ENCODE measurements at regions not wholly inside any gene's neighbourhood (a gene's known extent, or its start where the extent isn't known, plus 50 kb on each side); places are given as distances from the start of the nearest gene placed in this dataset.

DNA sequence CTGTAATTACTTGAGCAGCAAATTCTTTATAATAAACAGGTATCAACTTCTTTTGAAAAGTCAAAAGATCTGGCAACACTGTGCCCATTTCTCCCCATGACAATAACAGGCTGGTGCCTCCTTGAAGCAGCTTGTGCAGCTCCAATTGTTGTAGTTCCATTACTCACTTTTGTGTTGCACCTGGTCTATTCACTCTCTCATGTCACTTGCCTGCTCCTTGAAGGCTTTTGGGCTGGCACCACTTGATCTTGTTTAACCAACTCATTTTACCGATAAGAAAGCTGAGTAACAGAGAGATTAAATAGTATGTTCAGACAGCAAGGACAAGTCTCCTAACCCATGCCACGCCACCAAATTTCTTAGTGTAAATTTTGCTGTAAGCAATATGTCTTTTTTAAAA is 314.5 kb downstream of the OSR1 start:
- Mint-ChIP-seq H3K4me3 (no peak overlapping the region), H3K36me3 (ENCODE audit: insufficient read depth in 2 of 2) (no peaks in the 10 kb centered on the region)
- DNase-seq: no peak

DNA sequence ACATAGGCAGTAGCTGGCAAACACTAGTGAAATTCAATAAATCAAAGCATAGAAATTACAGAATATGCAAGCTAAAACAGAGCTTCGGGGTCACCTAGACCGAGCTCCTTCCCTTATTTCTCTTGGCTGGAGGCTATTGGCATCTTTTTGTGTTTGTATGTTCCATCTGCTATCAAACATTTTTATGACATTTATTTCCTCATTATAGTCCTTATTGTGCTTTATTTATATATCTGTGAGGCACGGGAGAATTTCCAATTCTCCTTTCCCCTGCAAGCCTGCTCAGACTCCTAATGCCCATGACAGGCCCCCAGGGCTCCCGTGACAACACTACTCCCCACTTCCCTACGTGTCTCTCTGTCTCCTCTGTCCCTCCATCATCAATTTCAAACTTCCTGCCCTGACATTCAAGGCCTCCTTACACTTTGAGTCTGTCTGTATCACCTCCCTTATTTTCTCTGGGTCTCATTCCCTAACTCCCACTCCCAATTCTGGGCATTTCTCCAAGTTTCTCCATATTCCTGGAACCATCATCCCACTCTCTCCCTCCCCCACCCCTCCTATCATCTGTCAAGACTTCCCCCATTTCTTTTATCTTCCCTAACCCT is 316.9 kb downstream of the OSR1 start:
- Mint-ChIP-seq H3K36me3 (ENCODE audit: insufficient read depth in 2 of 2) (no peaks in the 10 kb centered on the region), H3K27me3 (ENCODE audit: low read depth) (no peaks in the 10 kb centered on the region), H3K4me1 (ENCODE audit: low read depth) (no peaks in the 10 kb centered on the region), H3K27ac (no peak overlapping the region), H3K9me3 (no peaks in the 10 kb centered on the region), H3K4me3 (no peak overlapping the region)
- no peak for DNase-seq
- no peak for ATAC-seq (replicated peaks in 1 of 2)

More for the DNA sequence above, 314.5 kb downstream of the OSR1 start:
- no peak for ATAC-seq (replicated peaks in 1 of 2)
- H3K9me3 Mint-ChIP-seq: no peaks in the 10 kb centered on the region
- H3K27ac Mint-ChIP-seq: no peak overlapping the region
- H3K4me1 Mint-ChIP-seq (ENCODE audit: low read depth): no peaks in the 10 kb centered on the region
- no peaks in the 10 kb centered on the region for H3K27me3 Mint-ChIP-seq (ENCODE audit: low read depth)

DNA sequence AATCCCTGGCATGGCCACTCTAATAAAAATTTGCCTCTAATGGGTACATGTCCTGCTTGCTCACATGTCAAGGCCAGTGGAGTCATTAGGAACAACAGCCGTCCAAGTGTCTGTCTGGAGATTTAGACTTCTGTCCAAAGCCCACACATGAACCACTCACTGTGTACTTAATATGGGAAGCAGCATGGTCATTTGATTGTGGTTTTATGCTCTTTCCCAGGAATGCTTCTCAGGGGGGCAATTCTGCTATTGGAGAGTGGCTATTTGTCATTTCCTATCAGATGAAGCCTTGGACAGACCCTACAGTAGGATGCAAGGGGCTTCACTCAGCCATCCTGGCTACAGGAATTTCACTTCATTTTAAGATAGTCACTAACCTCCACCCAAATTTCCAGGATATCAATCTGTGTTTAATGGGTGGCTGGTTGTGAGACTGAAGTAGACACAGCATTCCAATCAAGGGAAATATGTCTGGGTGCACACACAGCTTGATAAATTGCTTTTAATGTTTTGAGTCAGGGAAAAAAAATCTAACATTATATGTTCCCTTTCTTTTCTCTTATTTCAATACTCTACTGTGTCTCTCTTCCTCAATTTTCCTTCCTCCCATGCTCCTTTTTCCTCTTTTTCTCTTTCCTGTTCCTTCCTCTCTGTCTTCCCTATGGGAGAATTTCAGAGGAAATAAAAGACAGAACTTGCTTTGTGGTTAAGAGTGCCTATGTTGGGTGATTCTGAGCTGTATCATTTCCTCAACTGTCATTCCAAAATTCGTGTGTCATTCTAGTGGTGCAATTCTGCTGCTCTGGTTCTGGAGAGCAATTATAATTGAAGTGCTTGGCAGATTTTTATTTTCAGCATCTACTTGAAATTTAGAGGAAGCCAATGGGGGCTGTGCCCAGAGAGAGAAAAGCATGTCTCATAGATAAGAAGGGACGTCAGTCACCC is 320.1 kb downstream of the OSR1 start:
- H3K27ac Mint-ChIP-seq: no peak overlapping the region
- no peaks in the 10 kb centered on the region for H3K9me3 Mint-ChIP-seq
- no peaks in the 10 kb centered on the region for H3K4me1 Mint-ChIP-seq (ENCODE audit: low read depth)
- DNase-seq: no peak
- H3K36me3 Mint-ChIP-seq (ENCODE audit: insufficient read depth in 2 of 2): no peaks in the 10 kb centered on the region
- no peaks in the 10 kb centered on the region for H3K27me3 Mint-ChIP-seq (ENCODE audit: low read depth)
- H3K4me3 Mint-ChIP-seq: no peak overlapping the region
- ATAC-seq (replicated peaks in 1 of 2): no peak

DNA sequence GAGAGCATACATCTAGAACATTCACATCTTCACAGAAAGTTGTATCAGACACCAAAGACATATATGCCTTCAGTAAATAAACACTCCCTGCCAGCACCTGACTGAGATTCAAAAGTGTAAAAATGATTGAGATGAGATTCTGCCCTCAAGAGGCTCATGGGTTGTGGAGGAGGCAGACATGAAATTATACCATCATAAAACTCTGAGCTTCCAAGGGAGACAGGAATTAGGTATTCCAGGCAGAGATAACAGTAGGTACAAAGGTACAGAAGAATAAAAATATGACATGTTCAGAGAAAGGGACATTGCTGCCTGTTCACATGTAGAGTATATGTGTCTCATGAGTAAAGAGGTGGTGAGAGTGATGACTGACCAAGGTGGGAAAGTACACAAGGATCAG is 322.3 kb downstream of the OSR1 start:
- no peaks in the 10 kb centered on the region for H3K9me3 Mint-ChIP-seq
- no peaks in the 10 kb centered on the region for H3K36me3 Mint-ChIP-seq (ENCODE audit: insufficient read depth in 2 of 2)
- ATAC-seq (replicated peaks in 1 of 2) (no peak), DNase-seq (no peak)
- H3K27me3 Mint-ChIP-seq (ENCODE audit: low read depth): no peaks in the 10 kb centered on the region
- no peak overlapping the region for H3K4me3 Mint-ChIP-seq
- H3K27ac Mint-ChIP-seq: no peak overlapping the region
- H3K4me1 Mint-ChIP-seq (ENCODE audit: low read depth): no peaks in the 10 kb centered on the region

DNA sequence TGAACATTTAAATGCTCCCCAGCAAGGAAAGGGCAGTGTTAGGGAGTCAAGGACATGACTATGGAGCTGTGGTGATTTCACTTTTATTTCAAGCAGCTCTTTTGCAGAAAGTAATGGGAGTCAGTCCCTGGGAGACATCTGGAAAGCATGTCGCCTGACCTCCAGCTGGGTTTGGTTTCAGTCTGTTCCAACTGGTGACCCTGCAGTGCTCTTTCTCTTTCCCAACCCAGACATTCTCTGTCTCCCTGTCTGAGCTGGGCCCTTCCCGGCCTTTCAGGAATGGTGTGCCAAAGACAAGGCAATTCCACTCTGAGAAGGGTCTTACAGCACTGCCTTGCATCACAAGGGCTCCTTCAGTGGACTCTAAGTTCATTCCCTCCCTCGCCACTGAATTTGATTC is 323.2 kb downstream of the OSR1 start:
- ATAC-seq (replicated peaks in 1 of 2): no peak
- Mint-ChIP-seq H3K27ac (no peak overlapping the region), H3K9me3 (no peaks in the 10 kb centered on the region), H3K27me3 (ENCODE audit: low read depth) (no peaks in the 10 kb centered on the region), H3K4me3 (no peak overlapping the region), H3K4me1 (ENCODE audit: low read depth) (no peaks in the 10 kb centered on the region), H3K36me3 (ENCODE audit: insufficient read depth in 2 of 2) (no peaks in the 10 kb centered on the region)
- DNase-seq: no peak

DNA sequence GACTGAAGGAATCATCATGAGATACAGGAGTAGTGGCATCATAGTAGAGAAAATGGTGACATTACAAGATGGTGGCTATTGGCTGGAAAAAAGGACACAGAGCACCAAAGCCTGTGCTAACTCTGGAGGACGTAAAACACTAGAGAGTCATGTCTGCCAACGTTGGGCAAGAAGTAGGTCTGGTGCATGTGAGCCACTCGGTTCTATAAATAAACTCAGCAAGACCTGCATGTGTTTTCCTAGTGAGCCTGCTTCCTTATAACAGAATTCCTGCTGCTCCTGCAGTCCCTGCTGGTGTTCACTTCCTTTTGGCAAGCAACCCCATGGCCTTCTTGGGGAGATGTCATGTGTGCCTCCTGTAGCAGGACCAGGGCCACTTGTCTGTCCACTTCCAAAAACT is 325.2 kb downstream of the OSR1 start:
- no peak for DNase-seq
- ATAC-seq (replicated peaks in 1 of 2): no peak
- Mint-ChIP-seq H3K4me3 (no peak overlapping the region), H3K36me3 (ENCODE audit: insufficient read depth in 2 of 2) (no peaks in the 10 kb centered on the region), H3K27ac (no peak overlapping the region), H3K9me3 (no peaks in the 10 kb centered on the region), H3K27me3 (ENCODE audit: low read depth) (no peaks in the 10 kb centered on the region), H3K4me1 (ENCODE audit: low read depth) (no peaks in the 10 kb centered on the region)

DNA sequence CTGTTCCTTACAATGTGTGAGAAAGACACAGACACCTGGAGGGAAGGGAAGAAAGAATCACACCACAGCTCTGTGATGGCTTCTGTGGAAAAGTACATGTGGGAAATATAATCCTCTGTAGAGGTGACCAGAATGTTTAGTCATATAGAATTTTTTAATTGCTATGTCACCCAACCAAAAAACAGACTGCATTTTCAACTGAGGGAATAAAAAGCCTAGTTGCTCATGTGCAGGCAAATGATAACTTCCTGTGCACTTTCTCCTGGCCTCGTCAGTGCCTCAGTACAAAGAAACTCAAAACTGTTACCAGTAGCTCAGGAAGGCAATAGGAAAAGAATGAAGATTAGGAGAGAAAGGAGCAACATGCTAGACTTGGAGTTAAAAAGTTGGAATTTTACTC is 326.8 kb downstream of the OSR1 start:
- no peaks in the 10 kb centered on the region for H3K4me1 Mint-ChIP-seq (ENCODE audit: low read depth)
- H3K36me3 Mint-ChIP-seq (ENCODE audit: insufficient read depth in 2 of 2): no peaks in the 10 kb centered on the region
- H3K27ac Mint-ChIP-seq: no peak overlapping the region
- no peaks in the 10 kb centered on the region for H3K9me3 Mint-ChIP-seq
- no peaks in the 10 kb centered on the region for H3K27me3 Mint-ChIP-seq (ENCODE audit: low read depth)
- DNase-seq: no peak
- no peak for ATAC-seq (replicated peaks in 1 of 2)
- H3K4me3 Mint-ChIP-seq: no peak overlapping the region

DNA sequence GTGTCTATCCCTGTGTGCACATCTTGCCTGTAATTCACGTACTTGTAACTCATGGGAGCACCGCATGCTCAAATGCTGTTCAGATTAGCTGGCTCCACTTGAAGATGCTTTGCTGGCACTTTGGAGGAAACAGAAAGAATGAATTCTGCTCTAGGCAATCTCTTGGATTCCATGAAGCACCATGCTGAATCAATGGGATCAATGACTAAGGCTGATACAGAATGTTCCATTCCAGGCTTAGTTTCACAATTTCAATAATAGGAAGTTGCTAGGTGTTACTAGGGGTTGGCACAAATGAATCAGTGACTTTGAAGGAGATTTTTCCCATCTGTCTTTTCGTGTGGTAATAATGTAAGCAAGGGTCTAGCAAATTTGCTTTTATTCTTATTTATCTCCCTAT is 328.8 kb downstream of the OSR1 start:
- Mint-ChIP-seq H3K9me3 (no peaks in the 10 kb centered on the region), H3K4me1 (ENCODE audit: low read depth) (no peaks in the 10 kb centered on the region), H3K27me3 (ENCODE audit: low read depth) (no peaks in the 10 kb centered on the region), H3K4me3 (no peak overlapping the region), H3K27ac (no peak overlapping the region), H3K36me3 (ENCODE audit: insufficient read depth in 2 of 2) (no peaks in the 10 kb centered on the region)
- no peak for ATAC-seq (replicated peaks in 1 of 2)
- DNase-seq: no peak

DNA sequence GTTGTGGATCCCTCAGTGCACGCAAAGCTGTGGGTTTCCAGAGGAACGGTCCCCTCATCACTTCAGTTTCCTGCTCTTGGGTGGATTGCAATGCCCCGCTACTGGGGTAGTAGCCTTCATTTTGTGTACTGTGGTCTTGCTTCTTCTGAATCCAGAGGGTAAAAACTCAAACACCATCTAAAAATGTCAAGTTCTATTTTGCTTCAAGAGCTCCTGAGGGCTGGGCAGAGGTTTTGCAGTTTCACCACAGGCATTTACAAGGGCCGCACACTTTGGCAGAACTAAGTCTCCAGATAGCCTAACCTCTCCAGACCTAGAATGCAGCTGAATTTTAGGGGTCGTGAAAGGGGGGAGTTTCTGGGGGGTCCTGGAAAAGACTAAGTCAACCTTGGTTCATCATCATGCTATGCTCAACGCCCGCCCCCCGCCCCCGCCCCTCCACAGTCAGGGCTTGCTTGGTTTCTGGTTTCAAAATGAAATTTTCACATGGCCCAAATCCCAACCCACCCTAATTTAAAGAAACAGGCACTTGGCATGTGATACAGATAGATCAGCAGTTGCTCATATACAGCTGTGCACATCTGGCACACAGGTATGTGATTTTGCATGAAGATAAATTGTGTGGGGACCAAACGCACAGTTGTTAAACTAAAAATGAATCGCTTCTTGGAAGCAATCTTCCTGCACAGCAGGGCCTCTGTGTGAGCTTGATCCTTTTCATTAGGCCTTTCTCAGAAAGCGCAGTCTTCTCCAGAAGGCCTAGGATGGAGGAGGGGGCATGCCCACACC is 329.6 kb downstream of the OSR1 start:
- ATAC-seq (replicated peaks in 1 of 2) (no peak), DNase-seq (no peak)
- Mint-ChIP-seq H3K9me3 (no peaks in the 10 kb centered on the region), H3K4me3 (no peak overlapping the region), H3K27me3 (ENCODE audit: low read depth) (no peaks in the 10 kb centered on the region), H3K4me1 (ENCODE audit: low read depth) (no peaks in the 10 kb centered on the region), H3K27ac (no peak overlapping the region), H3K36me3 (ENCODE audit: insufficient read depth in 2 of 2) (no peaks in the 10 kb centered on the region)

DNA sequence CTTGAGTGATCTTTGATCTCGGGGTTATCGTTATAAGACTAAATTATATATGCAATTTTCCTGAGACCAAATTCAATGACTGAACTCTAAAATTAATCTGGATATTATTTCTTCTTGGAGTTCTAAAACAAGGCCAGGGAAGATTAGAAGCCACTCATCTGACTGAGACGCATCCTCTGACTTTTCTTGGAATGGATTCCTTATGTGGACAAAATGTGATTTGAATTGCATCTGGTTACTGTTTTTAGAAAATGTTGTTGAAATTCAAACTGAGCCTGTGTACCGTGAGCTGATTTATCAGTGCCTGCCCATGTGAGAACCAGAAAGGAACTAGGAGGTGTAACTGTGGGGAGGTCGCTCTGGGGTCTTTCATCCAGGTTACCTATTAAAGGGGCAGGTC is 330.8 kb downstream of the OSR1 start:
- H3K4me1 Mint-ChIP-seq (ENCODE audit: low read depth): no peaks in the 10 kb centered on the region
- ATAC-seq (replicated peaks in 1 of 2) (no peak), DNase-seq (no peak)
- no peak overlapping the region for H3K4me3 Mint-ChIP-seq
- no peaks in the 10 kb centered on the region for H3K9me3 Mint-ChIP-seq
- H3K27me3 Mint-ChIP-seq (ENCODE audit: low read depth): no peaks in the 10 kb centered on the region
- H3K36me3 Mint-ChIP-seq (ENCODE audit: insufficient read depth in 2 of 2): no peaks in the 10 kb centered on the region
- H3K27ac Mint-ChIP-seq: no peak overlapping the region

DNA sequence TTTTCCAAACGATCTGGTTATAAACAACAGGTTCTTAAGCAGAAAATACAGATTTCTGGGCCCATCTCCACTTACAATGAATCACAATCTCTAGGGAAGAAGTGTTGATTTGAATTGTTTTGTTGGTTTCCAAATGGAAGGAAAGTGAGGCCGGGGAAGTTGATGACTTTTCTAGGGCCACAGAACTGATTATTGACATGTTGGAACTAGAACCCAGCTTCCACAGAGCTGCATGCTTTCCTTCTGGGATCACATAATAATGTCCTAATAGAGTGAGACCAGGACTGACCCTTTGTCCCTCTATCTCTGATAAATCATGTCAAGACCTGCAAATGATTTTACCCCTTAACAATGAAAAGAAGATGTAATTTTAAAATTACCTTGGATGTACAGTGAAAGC is 332.2 kb downstream of the OSR1 start:
- H3K27ac Mint-ChIP-seq: no peak overlapping the region
- no peaks in the 10 kb centered on the region for H3K4me1 Mint-ChIP-seq (ENCODE audit: low read depth)
- H3K9me3 Mint-ChIP-seq: peaks cover 0 to 1% of the 10 kb centered on the region in 2 donors
- H3K4me3 Mint-ChIP-seq: no peak overlapping the region
- DNase-seq: no peak
- no peak for ATAC-seq (replicated peaks in 1 of 2)
- no peaks in the 10 kb centered on the region for H3K36me3 Mint-ChIP-seq (ENCODE audit: insufficient read depth in 2 of 2)
- no peaks in the 10 kb centered on the region for H3K27me3 Mint-ChIP-seq (ENCODE audit: low read depth)

DNA sequence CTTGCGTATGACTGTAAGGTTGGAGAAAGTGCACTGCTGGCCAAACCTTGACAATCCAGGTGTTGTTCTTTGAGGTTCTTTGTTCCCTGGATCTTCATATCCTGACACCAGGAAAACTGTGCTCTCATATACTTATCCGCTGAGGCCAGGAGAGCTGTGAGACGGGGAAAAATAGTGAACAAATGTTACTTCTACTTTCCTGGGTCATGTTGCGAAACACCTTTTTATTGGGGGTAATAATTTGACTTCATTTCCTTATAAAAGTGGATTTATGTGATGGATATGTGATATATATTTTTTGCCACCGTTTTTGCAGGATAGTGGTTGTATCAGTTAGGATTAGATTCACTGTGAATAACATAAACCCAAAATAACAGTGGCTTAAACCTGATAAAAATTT is 336.1 kb downstream of the OSR1 start:
- ATAC-seq (replicated peaks in 1 of 2) (no peak), DNase-seq (no peak)
- Mint-ChIP-seq H3K27ac (no peak overlapping the region), H3K36me3 (ENCODE audit: insufficient read depth in 2 of 2) (no peaks in the 10 kb centered on the region), H3K9me3 (peaks cover 4 to 5% of the 10 kb centered on the region in 2 donors), H3K4me1 (ENCODE audit: low read depth) (no peaks in the 10 kb centered on the region), H3K4me3 (no peak overlapping the region), H3K27me3 (ENCODE audit: low read depth) (no peaks in the 10 kb centered on the region)

DNA sequence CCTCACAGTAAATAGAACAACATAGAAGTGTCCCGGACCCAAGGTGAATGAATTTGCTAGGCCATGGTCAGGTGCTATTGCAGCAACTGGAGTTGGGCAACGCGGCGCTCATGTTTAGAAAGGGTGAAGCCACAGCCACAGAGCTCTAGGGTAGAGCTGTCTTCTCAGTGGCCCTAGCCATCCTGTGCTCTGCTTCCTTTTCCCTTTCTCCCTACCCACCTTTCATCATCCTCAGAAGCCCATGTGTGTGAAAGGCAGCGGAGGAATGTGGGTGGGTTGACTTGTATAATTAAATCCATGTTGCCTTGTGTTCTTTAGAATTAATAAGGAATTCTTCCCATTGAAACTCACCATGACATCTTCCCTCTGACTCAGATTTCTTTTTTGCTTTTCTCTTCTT is 336.7 kb downstream of the OSR1 start:
- H3K9me3 Mint-ChIP-seq: peaks cover 4 to 6% of the 10 kb centered on the region in 2 donors
- no peaks in the 10 kb centered on the region for H3K27me3 Mint-ChIP-seq (ENCODE audit: low read depth)
- H3K27ac Mint-ChIP-seq: no peak overlapping the region
- H3K4me3 Mint-ChIP-seq: no peak overlapping the region
- DNase-seq: no peak
- no peaks in the 10 kb centered on the region for H3K4me1 Mint-ChIP-seq (ENCODE audit: low read depth)
- H3K36me3 Mint-ChIP-seq (ENCODE audit: insufficient read depth in 2 of 2): no peaks in the 10 kb centered on the region
- no peak for ATAC-seq (replicated peaks in 1 of 2)

All from activated T-cell treated with anti-CD3 and anti-CD28 coated beads, Interleukin-2, amount 50 U/mL, for 72 hours (primary cell).